ENCODE measurements at regions not wholly inside any gene's neighbourhood (a gene's known extent, or its start where the extent isn't known, plus 50 kb on each side); places are given as distances from the start of the nearest gene placed in this dataset.
"Not testable (repeated sequence)": the region's sequence is repeated elsewhere in the genome, so short reads cannot be mapped to it uniquely, and the experiment has no call there.

GRCh38 chr5:163943546-163943945, 438.1 kb downstream of the MAT2B start:
- H3K4me3 Mint-ChIP-seq: no peak overlapping the region
- H3K36me3 Mint-ChIP-seq (ENCODE audit: insufficient read depth): no peaks in the 10 kb centered on the region
- H3K9me3 Mint-ChIP-seq: peaks cover 0 to 6% of the 10 kb centered on the region in 2 donors
- no peak for ATAC-seq (replicated peaks)
- peaks cover 0 to 4% of the 10 kb centered on the region in 2 donors for H3K4me1 Mint-ChIP-seq (ENCODE audit: low read depth in 2 of 2)
- no peaks in the 10 kb centered on the region for H3K27me3 Mint-ChIP-seq
- no peak overlapping the region for H3K27ac Mint-ChIP-seq
- DNase-seq: no peak

- H3K36me3 Mint-ChIP-seq (ENCODE audit: insufficient read depth): no peaks in the 10 kb centered on the region
- no peak overlapping the region for H3K4me3 Mint-ChIP-seq
- peaks cover 0 to 4% of the 10 kb centered on the region in 2 donors for H3K4me1 Mint-ChIP-seq (ENCODE audit: low read depth in 2 of 2)
- DNase-seq (no peak), ATAC-seq (replicated peaks) (no peak)
- no peaks in the 10 kb centered on the region for H3K27me3 Mint-ChIP-seq
- H3K9me3 Mint-ChIP-seq: peaks cover 0 to 9% of the 10 kb centered on the region in 2 donors
- no peak overlapping the region for H3K27ac Mint-ChIP-seq
Measured at GRCh38 chr5:163944738-163945137, 439.3 kb downstream of the MAT2B start.

GRCh38 chr5:163947848-163948666, 442.6 kb downstream of the MAT2B start:
- ATAC-seq (replicated peaks) (no peak), DNase-seq (no peak)
- no peaks in the 10 kb centered on the region for H3K36me3 Mint-ChIP-seq (ENCODE audit: insufficient read depth)
- no peak overlapping the region for H3K4me3 Mint-ChIP-seq
- no peak overlapping the region for H3K27ac Mint-ChIP-seq
- H3K4me1 Mint-ChIP-seq (ENCODE audit: low read depth in 2 of 2): peaks cover 0 to 4% of the 10 kb centered on the region in 2 donors
- no peaks in the 10 kb centered on the region for H3K27me3 Mint-ChIP-seq
- peaks cover 3 to 9% of the 10 kb centered on the region in 2 donors for H3K9me3 Mint-ChIP-seq

GRCh38 chr5:163950248-163950647, 444.8 kb downstream of the MAT2B start:
- ATAC-seq (replicated peaks) (no peak), DNase-seq (no peak)
- Mint-ChIP-seq H3K27ac (no peak overlapping the region), H3K9me3 (peaks cover 4 to 9% of the 10 kb centered on the region in 2 donors), H3K36me3 (ENCODE audit: insufficient read depth) (no peaks in the 10 kb centered on the region), H3K4me1 (ENCODE audit: low read depth in 2 of 2) (peaks cover 0 to 3% of the 10 kb centered on the region in 2 donors), H3K27me3 (no peaks in the 10 kb centered on the region), H3K4me3 (no peak overlapping the region)

- ATAC-seq (replicated peaks) (no peak), DNase-seq (no peak)
- Mint-ChIP-seq H3K4me1 (ENCODE audit: low read depth in 2 of 2) (no peaks in the 10 kb centered on the region), H3K4me3 (no peak overlapping the region), H3K9me3 (peaks cover 4 to 9% of the 10 kb centered on the region in 2 donors), H3K27me3 (no peaks in the 10 kb centered on the region), H3K36me3 (ENCODE audit: insufficient read depth) (no peaks in the 10 kb centered on the region), H3K27ac (no peak overlapping the region)
Measured at GRCh38 chr5:163951069-163951468, 445.6 kb downstream of the MAT2B start.

- no peaks in the 10 kb centered on the region for H3K4me1 Mint-ChIP-seq (ENCODE audit: low read depth in 2 of 2)
- H3K36me3 Mint-ChIP-seq (ENCODE audit: insufficient read depth): no peaks in the 10 kb centered on the region
- DNase-seq (no peak), ATAC-seq (replicated peaks) (no peak)
- H3K4me3 Mint-ChIP-seq: no peak overlapping the region
- peaks cover 0 to 4% of the 10 kb centered on the region in 2 donors for H3K9me3 Mint-ChIP-seq
- H3K27me3 Mint-ChIP-seq: no peaks in the 10 kb centered on the region
- no peak overlapping the region for H3K27ac Mint-ChIP-seq
Measured at GRCh38 chr5:163953901-163954300, 448.5 kb downstream of the MAT2B start.

GRCh38 chr5:163961230-163961629, 455.8 kb downstream of the MAT2B start:
- H3K27me3 Mint-ChIP-seq; H3K9me3 Mint-ChIP-seq; H3K36me3 Mint-ChIP-seq (ENCODE audit: insufficient read depth); H3K27ac Mint-ChIP-seq; DNase-seq; H3K4me1 Mint-ChIP-seq (ENCODE audit: low read depth in 2 of 2); ATAC-seq (replicated peaks); H3K4me3 Mint-ChIP-seq: not testable (repeated sequence)

GRCh38 chr5:163963881-163964280, 458.5 kb downstream of the MAT2B start:
- H3K9me3 Mint-ChIP-seq: no peaks in the 10 kb centered on the region
- H3K36me3 Mint-ChIP-seq (ENCODE audit: insufficient read depth): no peaks in the 10 kb centered on the region
- H3K27me3 Mint-ChIP-seq: no peaks in the 10 kb centered on the region
- DNase-seq (no peak), ATAC-seq (replicated peaks) (no peak)
- H3K4me1 Mint-ChIP-seq (ENCODE audit: low read depth in 2 of 2): no peaks in the 10 kb centered on the region
- H3K4me3 Mint-ChIP-seq: no peak overlapping the region
- H3K27ac Mint-ChIP-seq: no peak overlapping the region

- Mint-ChIP-seq H3K27ac (no peak overlapping the region), H3K4me3 (no peak overlapping the region), H3K4me1 (ENCODE audit: low read depth in 2 of 2) (no peaks in the 10 kb centered on the region), H3K36me3 (ENCODE audit: insufficient read depth) (no peaks in the 10 kb centered on the region), H3K9me3 (no peaks in the 10 kb centered on the region), H3K27me3 (no peaks in the 10 kb centered on the region)
- ATAC-seq (replicated peaks): no peak
- no peak for DNase-seq
Measured at GRCh38 chr5:163964671-163965070, 459.3 kb downstream of the MAT2B start.

GRCh38 chr5:163967268-163967667, 461.8 kb downstream of the MAT2B start:
- DNase-seq (no peak), ATAC-seq (replicated peaks) (no peak)
- Mint-ChIP-seq H3K4me1 (ENCODE audit: low read depth in 2 of 2) (no peaks in the 10 kb centered on the region), H3K27me3 (no peaks in the 10 kb centered on the region), H3K27ac (no peak overlapping the region), H3K4me3 (no peak overlapping the region), H3K36me3 (ENCODE audit: insufficient read depth) (no peaks in the 10 kb centered on the region), H3K9me3 (peaks cover 0 to 1% of the 10 kb centered on the region in 2 donors)

GRCh38 chr5:163968651-163969050, 463.2 kb downstream of the MAT2B start:
- peaks cover 0 to 1% of the 10 kb centered on the region in 2 donors for H3K9me3 Mint-ChIP-seq
- no peaks in the 10 kb centered on the region for H3K4me1 Mint-ChIP-seq (ENCODE audit: low read depth in 2 of 2)
- no peak for DNase-seq

GRCh38 chr5:163976696-163977095, 471.3 kb downstream of the MAT2B start:
- DNase-seq: no peak
- H3K4me3 Mint-ChIP-seq: no peak overlapping the region

More at GRCh38 chr5:163968651-163969050, 463.2 kb downstream of the MAT2B start:
- no peak overlapping the region for H3K4me3 Mint-ChIP-seq
- H3K36me3 Mint-ChIP-seq (ENCODE audit: insufficient read depth): no peaks in the 10 kb centered on the region
- ATAC-seq (replicated peaks): no peak
- H3K27ac Mint-ChIP-seq: no peak overlapping the region
- no peaks in the 10 kb centered on the region for H3K27me3 Mint-ChIP-seq

GRCh38 chr5:163978897-163979296, 473.5 kb downstream of the MAT2B start:
- no peak overlapping the region for H3K27ac Mint-ChIP-seq
- ATAC-seq (replicated peaks) (no peak), DNase-seq (no peak)
- no peak overlapping the region for H3K4me3 Mint-ChIP-seq
- peaks cover 0 to 4% of the 10 kb centered on the region in 2 donors for H3K9me3 Mint-ChIP-seq
- no peaks in the 10 kb centered on the region for H3K27me3 Mint-ChIP-seq
- H3K4me1 Mint-ChIP-seq (ENCODE audit: low read depth in 2 of 2): no peaks in the 10 kb centered on the region
- no peaks in the 10 kb centered on the region for H3K36me3 Mint-ChIP-seq (ENCODE audit: insufficient read depth)

More at GRCh38 chr5:163976696-163977095, 471.3 kb downstream of the MAT2B start:
- no peaks in the 10 kb centered on the region for H3K27me3 Mint-ChIP-seq
- no peaks in the 10 kb centered on the region for H3K9me3 Mint-ChIP-seq
- H3K4me1 Mint-ChIP-seq (ENCODE audit: low read depth in 2 of 2): no peaks in the 10 kb centered on the region
- H3K27ac Mint-ChIP-seq: no peak overlapping the region
- no peaks in the 10 kb centered on the region for H3K36me3 Mint-ChIP-seq (ENCODE audit: insufficient read depth)
- no peak for ATAC-seq (replicated peaks)

GRCh38 chr5:163988566-163988965, 483.1 kb downstream of the MAT2B start:
- no peaks in the 10 kb centered on the region for H3K27me3 Mint-ChIP-seq
- no peak overlapping the region for H3K4me3 Mint-ChIP-seq
- peaks cover 2 to 4% of the 10 kb centered on the region in 2 donors for H3K9me3 Mint-ChIP-seq
- H3K27ac Mint-ChIP-seq: no peak overlapping the region
- no peaks in the 10 kb centered on the region for H3K36me3 Mint-ChIP-seq (ENCODE audit: insufficient read depth)
- H3K4me1 Mint-ChIP-seq (ENCODE audit: low read depth in 2 of 2): no peaks in the 10 kb centered on the region
- DNase-seq (no peak), ATAC-seq (replicated peaks) (no peak)

All from effector memory CD8-positive, alpha-beta T cell (primary cell).